Fibroblast of lung (primary cell): ENCODE measurements at regions not wholly inside any gene's neighbourhood (a gene's known extent, or its start where the extent isn't known, plus 50 kb on each side); places are given as distances from the start of the nearest gene placed in this dataset.

ENCODE experiments used
- DNase-seq, 2 donors: peaks; one replicate each; pipeline versions ENCODE4 v3.0.0 to v3.0.0-alpha.2; 2010; ENCODE audit warnings: low read depth in 2 of 2
- H2AFZ ChIP-seq: 2 replicates; pipeline ENCODE4 v1.5.1; 2012; ENCODE audit warnings: low read length, control low read depth, inconsistent platforms
- H3K27ac ChIP-seq: 2 replicates; pipeline ENCODE4 v1.5.1; 2011; ENCODE audit warnings: low read length, control low read depth; ENCODE audit not compliant: insufficient read depth
- H3K27me3 ChIP-seq: 2 replicates; pipeline ENCODE4 v1.5.1; 2011; ENCODE audit warnings: mild to moderate bottlenecking, low read length; ENCODE audit not compliant: control insufficient read depth, insufficient read depth
- H3K36me3 ChIP-seq: 2 replicates; pipeline ENCODE4 v1.5.1; 2011; ENCODE audit warnings: low read length; ENCODE audit not compliant: control insufficient read depth, insufficient read depth
- H3K4me1 ChIP-seq: 2 replicates; pipeline ENCODE4 v1.5.1; 2011; ENCODE audit warnings: low read length; ENCODE audit not compliant: control insufficient read depth, insufficient read depth; ENCODE audit errors: extremely low read depth
- H3K4me2 ChIP-seq: 2 replicates; pipeline ENCODE4 v1.5.1; 2011; ENCODE audit warnings: low read length, control low read depth; ENCODE audit not compliant: insufficient read depth; ENCODE audit errors: extremely low read depth
- H3K4me3 ChIP-seq, 4 experiments: fragments of 200-600 bp in 1 of 4; sonication (generic) in 1 of 4; replicated peaks in 1 of 4; 2 replicates each; pipeline ENCODE4 v1.5.1; 2011 to 2016; ENCODE audit warnings: low read length in 4 of 4, low read depth in 3 of 4, mild to moderate bottlenecking in 3 of 4, control low read depth in 2 of 4, inconsistent platforms in 1 of 4, mixed read lengths in 1 of 4; ENCODE audit not compliant: insufficient read depth in 1 of 4; ENCODE audit errors: control extremely low read depth in 1 of 4
- H3K79me2 ChIP-seq: 2 replicates; pipeline ENCODE4 v1.5.1; 2012; ENCODE audit warnings: mild to moderate bottlenecking, low read length, inconsistent platforms; ENCODE audit not compliant: control insufficient read depth, insufficient read depth
- H3K9ac ChIP-seq: 2 replicates; pipeline ENCODE4 v1.5.1; 2011; ENCODE audit warnings: mild to moderate bottlenecking, low read length, control low read depth; ENCODE audit not compliant: insufficient read depth
- H3K9me3 ChIP-seq: 2 replicates; pipeline ENCODE4 v1.5.1; 2012; ENCODE audit warnings: low read depth, low read length; ENCODE audit not compliant: control insufficient read depth, insufficient read depth
- H4K20me1 ChIP-seq: 2 replicates; pipeline ENCODE4 v1.5.1; 2011; ENCODE audit warnings: low read length; ENCODE audit not compliant: control insufficient read depth, insufficient read depth; ENCODE audit errors: extremely low read depth
- CTCF ChIP-seq, 2 donors: IDR thresholded peaks in 1 of 2; conservative IDR thresholded peaks in 1 of 2; 1 replicate in 1 of 2; 2 replicates in 1 of 2; pipeline ENCODE4 v1.5.1; 2011 to 2012; ENCODE audit warnings: low read length in 2 of 2, control low read depth in 1 of 2, inconsistent platforms in 1 of 2, low read depth in 1 of 2, mild to moderate bottlenecking in 1 of 2
- EZH2 ChIP-seq: IDR thresholded peaks from 2 replicates; pipeline ENCODE4 v1.5.1; 2012; ENCODE audit warnings: low read length, control low read depth, mild to moderate bottlenecking; ENCODE audit errors: missing control alignments

GRCh38 chr13:91207261-91207660, 140.2 kb upstream of the MIR17HG start:
- Histone ChIP-seq H3K27ac (no peak overlapping the region), H2AFZ (no peak overlapping the region), H3K79me2 (no peaks in the 10 kb centered on the region), H4K20me1 (no peaks in the 10 kb centered on the region), H3K9me3 (no peaks in the 10 kb centered on the region), H3K4me2 (no peak overlapping the region), H3K27me3 (no peaks in the 10 kb centered on the region), H3K36me3 (no peaks in the 10 kb centered on the region), H3K4me1 (no peaks in the 10 kb centered on the region), H3K4me3 (no peak overlapping the region), H3K9ac (no peak overlapping the region)
- no peak for DNase-seq
- TF ChIP-seq EZH2 (no peak), CTCF (conservative IDR thresholded peaks at IDR 0.05 in 1 of 2, IDR thresholded peaks at IDR 0.05 in 1 of 2; ENCODE audit: low read depth in 1 of 2, low read length in 2 of 2) (no peak)

GRCh38 chr13:91211510-91211909, 136.0 kb upstream of the MIR17HG start:
- no peaks in the 10 kb centered on the region for H3K27me3 ChIP-seq

GRCh38 chr13:91212231-91212630, 135.3 kb upstream of the MIR17HG start:
- Histone ChIP-seq H3K27ac (no peak overlapping the region), H3K36me3 (no peaks in the 10 kb centered on the region), H3K4me1 (no peaks in the 10 kb centered on the region), H2AFZ (no peak overlapping the region), H4K20me1 (no peaks in the 10 kb centered on the region), H3K79me2 (no peaks in the 10 kb centered on the region), H3K4me3 (no peak overlapping the region), H3K27me3 (no peaks in the 10 kb centered on the region), H3K4me2 (no peak overlapping the region), H3K9me3 (no peaks in the 10 kb centered on the region), H3K9ac (no peak overlapping the region)
- DNase-seq: no peak
- TF ChIP-seq CTCF (conservative IDR thresholded peaks at IDR 0.05 in 1 of 2, IDR thresholded peaks at IDR 0.05 in 1 of 2; ENCODE audit: low read depth in 1 of 2, low read length in 2 of 2) (no peak), EZH2 (no peak)

More at GRCh38 chr13:91211510-91211909, 136.0 kb upstream of the MIR17HG start:
- Histone ChIP-seq H3K9ac (no peak overlapping the region), H2AFZ (no peak overlapping the region), H4K20me1 (no peaks in the 10 kb centered on the region), H3K79me2 (no peaks in the 10 kb centered on the region), H3K27ac (no peak overlapping the region), H3K4me2 (no peak overlapping the region), H3K4me1 (no peaks in the 10 kb centered on the region), H3K9me3 (no peaks in the 10 kb centered on the region), H3K36me3 (no peaks in the 10 kb centered on the region), H3K4me3 (no peak overlapping the region)
- TF ChIP-seq EZH2: no peak
- no peak for DNase-seq
